NCI-H1930 (cell line): ENCODE measurements at regions not wholly inside any gene's neighbourhood (a gene's known extent, or its start where the extent isn't known, plus 50 kb on each side); places are given as distances from the start of the nearest gene placed in this dataset.

Source experiments
- DNase-seq, 2 experiments: peaks; one replicate each; lab custom pipeline; 2025; lab: John Stamatoyannopoulos, UW

- no peak for DNase-seq
Observed at GRCh38 chr4:14035076-14035475, 407.6 kb upstream of the BOD1L1 start.

DNA sequence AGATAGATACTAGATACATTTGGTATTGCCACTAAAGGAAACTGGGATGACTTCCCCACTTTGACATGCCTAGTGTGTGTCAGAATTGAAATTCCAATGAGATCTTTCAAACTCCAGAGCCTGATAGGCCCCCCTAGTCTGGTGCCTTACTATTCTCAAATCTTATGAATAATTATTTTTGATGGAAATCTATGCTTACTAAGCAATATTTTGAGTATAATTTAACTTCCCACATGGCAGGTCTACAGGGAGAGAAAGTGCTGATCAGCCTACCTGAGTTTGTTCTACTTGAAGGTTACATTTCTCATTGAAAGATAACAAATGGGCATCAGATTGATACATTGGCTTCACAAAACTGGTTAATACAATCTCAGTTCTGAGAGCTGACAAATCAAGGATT lies 415.7 kb upstream of the BOD1L1 start:
- no peak for DNase-seq

DNA sequence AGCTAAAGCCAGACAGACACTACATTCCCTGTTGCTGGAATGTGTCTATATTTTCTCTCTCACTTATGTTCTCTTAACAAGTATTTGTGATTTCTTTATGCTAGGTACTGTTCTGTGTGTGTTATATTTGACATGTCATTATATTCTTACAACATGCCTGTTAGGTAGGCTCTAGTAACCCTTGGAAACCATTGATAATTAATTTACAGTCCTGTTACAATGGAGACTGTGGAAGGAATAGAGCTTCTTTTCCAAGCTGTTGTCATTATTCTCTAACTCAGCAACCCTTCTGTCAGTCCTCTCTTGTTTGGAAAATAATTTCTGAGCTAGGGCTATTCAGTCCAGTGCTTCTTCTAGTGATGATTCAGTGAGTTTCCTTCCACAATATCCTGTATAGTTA lies 419.1 kb upstream of the BOD1L1 start:
- no peak for DNase-seq

DNA sequence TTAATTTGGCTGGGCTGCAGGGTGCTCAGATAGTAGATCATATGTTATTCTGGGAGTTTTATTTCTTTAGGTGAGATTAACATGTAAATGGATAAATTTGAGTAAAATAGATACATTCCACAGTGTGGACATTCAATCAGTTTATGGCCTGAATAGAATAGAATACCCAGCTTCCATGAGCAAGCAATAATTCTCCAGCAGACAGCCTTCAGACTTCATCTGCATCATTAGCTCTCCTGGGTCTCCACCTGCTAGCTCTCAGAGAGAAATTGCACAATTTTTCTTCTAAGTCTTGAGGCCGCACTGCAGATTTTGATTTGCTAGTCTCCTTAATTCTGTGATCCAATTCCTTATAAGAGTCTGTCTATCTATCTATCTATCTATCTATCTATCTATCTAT lies 420.3 kb upstream of the BOD1L1 start:
- DNase-seq = no peak

DNA sequence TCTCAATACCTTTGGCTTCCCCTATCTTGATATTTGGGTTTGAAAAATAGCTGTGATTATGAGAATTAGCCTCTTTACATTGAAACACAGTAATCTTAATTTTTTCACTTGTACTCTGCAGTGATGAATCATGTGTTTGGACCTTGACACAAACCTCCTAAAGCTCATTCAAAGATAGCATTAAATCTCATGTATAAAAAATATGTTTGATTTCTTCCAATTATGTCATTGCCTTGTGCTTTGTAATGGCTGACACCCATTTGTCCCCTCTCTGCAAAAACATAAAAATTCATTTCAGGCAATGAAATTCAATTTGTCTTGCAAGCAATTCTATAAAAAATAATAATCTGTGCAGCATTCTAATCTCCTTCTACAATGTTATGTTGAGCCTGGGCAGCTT lies 422.4 kb upstream of the BOD1L1 start:
- DNase-seq = no peak

DNA sequence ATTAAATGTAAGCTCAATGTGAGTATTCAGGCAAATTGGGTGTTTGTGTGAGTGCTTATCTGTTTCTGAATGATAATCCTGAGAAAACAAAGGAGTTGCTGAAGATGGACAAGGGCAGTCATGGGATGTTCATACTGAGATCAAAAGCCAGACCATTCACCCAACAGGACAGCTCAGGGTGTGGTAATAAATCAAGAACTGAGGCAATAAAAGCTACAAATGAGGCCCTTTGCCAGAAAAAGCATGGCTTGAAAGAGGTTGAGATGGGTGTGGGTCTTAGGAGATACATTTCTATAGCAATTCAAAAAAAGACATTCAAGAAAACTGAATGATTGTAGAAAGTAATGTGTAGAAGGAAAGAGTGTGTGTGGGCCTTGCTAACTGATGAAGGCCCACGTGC lies 425.8 kb upstream of the BOD1L1 start:
- no peak for DNase-seq

GRCh38 chr4:14054391-14054790 lies 426.9 kb upstream of the BOD1L1 start:
- DNase-seq = no peak

- no peak for DNase-seq
Observed at GRCh38 chr4:14059006-14059405, 431.5 kb upstream of the BOD1L1 start.

DNA sequence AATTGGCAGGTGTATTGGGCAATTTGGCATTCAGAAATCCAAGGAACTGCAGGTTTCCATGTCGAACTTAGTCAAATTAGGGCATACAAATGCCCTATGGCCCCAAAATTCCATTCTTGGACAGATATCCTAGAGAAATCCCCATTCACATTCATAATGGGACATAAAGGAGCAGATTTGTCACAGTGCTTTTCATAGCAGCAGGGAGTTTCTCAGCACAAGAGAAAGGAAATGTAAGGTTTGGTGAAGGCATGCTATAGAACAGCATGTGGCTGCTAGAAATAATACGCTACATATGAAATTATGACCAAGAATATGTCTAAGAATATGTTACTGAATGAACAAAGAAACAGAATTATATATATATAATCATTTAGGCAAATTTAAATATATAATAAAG lies 437.5 kb upstream of the BOD1L1 start:
- no peak for DNase-seq

- no peak for DNase-seq
Observed at GRCh38 chr4:14065406-14065805, 437.9 kb upstream of the BOD1L1 start.

GRCh38 chr4:14066979-14067378 lies 439.5 kb upstream of the BOD1L1 start:
- no peak for DNase-seq

- no peak for DNase-seq
Observed at GRCh38 chr4:14069886-14070285, 442.4 kb upstream of the BOD1L1 start.

DNA sequence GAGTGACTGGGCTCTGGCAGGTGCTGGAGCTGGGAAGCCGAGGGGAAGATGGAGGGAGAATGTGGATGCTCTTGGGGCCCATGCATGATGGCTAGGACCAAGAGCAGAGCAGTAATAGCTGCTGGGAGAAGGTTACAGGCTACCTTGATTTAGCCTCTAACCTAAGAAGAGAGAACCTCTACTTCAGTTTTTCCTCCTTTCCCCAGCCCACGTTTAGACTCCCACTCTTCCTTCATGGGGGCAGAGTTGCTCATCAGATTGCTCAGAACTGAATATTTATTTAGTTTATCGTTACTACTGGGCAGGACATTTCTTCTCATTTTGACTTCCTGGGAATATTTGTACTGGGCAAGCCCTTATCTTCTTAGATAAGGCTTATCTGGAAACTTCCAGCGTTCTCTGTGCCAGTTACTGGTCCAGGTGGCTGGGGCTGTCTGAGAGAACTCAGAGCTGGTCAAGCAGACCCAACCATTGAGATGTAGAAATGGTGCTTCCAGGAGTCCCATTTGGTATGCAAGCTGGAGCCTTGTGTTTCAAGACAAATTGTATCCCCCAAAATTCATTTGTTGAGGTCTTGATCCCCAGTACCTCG lies 442.9 kb upstream of the BOD1L1 start:
- no peak for DNase-seq

- no peak for DNase-seq
Observed at GRCh38 chr4:14072506-14072905, 445.0 kb upstream of the BOD1L1 start.

GRCh38 chr4:14076776-14077175 lies 449.3 kb upstream of the BOD1L1 start:
- DNase-seq = no peak

DNA sequence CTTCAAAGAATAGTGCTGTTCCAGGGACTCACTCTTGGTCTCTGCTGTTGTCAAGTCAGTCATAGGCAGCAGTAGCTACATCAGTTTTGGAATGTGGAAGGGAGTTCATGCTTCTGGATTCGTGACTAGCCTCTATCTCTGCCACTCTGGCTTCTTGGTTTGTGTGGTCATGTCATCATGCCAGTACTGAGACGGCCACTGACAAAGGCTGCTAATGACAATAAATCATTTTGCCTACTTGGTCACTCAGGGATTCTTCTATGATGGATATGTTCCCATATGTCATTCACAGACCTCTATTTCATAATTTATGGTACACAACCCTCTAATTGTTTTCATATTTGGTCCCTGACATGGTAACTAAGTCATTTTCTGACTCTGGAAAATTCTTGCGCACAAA lies 450.8 kb upstream of the BOD1L1 start:
- DNase-seq = no peak

- no peak for DNase-seq
Observed at GRCh38 chr4:14079601-14080000, 452.1 kb upstream of the BOD1L1 start.

GRCh38 chr4:14083150-14083549 lies 455.6 kb upstream of the BOD1L1 start:
- no peak for DNase-seq

DNA sequence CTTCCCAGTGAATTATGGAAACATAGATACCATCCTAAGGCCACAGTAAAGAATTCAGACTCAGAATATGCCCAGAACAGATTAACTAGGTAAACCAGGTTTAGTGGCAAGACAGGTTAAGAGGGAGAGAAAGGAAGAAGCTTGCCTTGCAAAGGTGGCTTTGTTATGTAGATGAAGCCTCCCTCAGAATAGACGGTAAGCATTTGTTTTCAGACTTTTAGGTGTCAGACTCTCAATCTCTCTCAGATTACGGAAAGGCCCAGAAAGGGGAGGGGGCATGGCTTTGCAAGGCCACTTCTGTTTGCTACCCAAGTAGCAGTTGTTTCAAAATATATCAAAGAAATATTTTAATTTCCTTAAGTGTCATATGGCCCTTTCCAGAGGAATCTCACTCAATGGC lies 457.1 kb upstream of the BOD1L1 start:
- no peak for DNase-seq

DNA sequence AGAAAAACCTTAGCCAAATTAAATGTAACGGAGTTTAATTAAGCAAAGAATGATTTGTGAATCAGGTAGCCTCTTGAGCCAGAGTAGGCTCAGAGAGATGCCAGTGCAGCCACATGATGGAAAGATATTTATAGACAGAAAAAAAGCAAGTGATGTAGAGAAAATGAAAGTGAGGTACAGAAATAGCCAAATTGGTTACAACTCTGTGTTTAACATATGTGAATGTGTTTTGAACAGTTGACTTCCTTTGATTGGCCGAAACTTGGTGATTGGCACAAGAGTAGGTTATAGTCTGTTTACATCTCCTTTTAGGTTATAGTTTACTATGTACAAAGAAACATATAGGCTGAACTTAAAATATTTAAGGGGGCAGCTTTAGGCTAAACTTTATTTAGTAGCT lies 459.9 kb upstream of the BOD1L1 start:
- DNase-seq = no peak

- no peak for DNase-seq
Observed at GRCh38 chr4:14087921-14088320, 460.4 kb upstream of the BOD1L1 start.

DNA sequence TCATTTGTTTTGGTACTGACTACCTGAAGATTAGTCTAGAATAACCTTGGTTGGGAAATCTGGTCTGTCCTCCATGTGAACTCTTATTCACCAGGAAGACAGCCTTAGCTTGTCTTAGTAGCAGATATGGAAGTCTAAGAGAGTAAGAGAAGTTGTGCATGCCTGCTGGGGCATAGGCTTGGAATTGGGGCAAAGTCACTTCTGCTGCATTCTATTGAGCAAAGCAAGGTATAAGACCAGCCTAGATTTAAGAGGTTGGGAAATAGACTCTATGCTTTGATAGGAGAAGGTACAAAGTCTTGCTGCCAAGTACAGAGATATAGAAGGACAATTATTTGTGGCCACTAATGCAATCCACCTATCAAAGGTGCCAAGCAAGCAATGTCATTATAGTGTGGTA lies 464.0 kb upstream of the BOD1L1 start:
- no peak for DNase-seq

GRCh38 chr4:14091966-14092365 lies 464.4 kb upstream of the BOD1L1 start:
- no peak for DNase-seq

DNA sequence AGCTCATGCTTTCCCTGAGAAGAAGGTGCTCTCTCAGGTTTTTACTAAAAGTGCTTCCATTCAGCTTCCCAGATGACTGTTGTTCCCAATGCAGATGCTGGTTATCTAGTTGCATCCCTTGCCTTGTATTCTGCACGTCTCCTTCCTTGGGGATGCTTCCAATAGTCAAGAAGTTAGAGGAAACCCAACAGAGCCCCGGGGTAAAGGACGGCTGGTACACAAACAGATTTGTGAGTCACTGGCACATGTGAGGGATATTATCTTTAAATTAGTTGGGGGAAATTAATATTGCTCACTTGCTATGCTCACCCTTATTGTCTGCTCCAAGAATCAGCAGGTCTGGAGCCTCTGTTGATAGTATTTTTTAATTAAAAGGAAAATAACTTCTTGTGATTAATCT lies 465.2 kb upstream of the BOD1L1 start:
- DNase-seq = no peak

GRCh38 chr4:14095831-14096230 lies 468.3 kb upstream of the BOD1L1 start:
- DNase-seq = no peak
